K562 (cell line): ENCODE measurements at regions not wholly inside any gene's neighbourhood (a gene's known extent, or its start where the extent isn't known, plus 50 kb on each side); places are given as distances from the start of the nearest gene placed in this dataset.

ENCODE experiments used
- ATF1 ChIP-seq, 2 experiments: fragments of 450-650 bp in 1 of 2; IDR thresholded peaks; 2 replicates each; pipeline ENCODE4 v1.6.1; 2016; ENCODE audit warnings: missing compliant biosample characterization in 1 of 2, missing genetic modification characterization in 1 of 2
- KAT8 ChIP-seq: fragments of 450-650 bp; IDR thresholded peaks from 2 replicates; pipeline ENCODE4 v1.6.1; 2016; ENCODE audit warnings: low read depth, mild to moderate bottlenecking
- NFE2L1 ChIP-seq: fragments of 450-650 bp; IDR thresholded peaks from 2 replicates; pipeline ENCODE4 v1.6.1; 2016; ENCODE audit warnings: missing genetic modification characterization, low read depth, mild to moderate bottlenecking, missing compliant biosample characterization, moderate library complexity, borderline replicate concordance
- POLR2AphosphoS5 ChIP-seq: IDR thresholded peaks from 2 replicates; pipeline ENCODE4 v1.6.1; 2011; ENCODE audit warnings: mild to moderate bottlenecking, low read depth, low read length, moderate library complexity; ENCODE audit not compliant: control insufficient read depth, insufficient read depth
- PURB ChIP-seq: sonication (generic); formaldehyde crosslinking; IDR thresholded peaks from 2 replicates; pipeline ENCODE4 v1.9.0; 2021; ENCODE audit warnings: low read depth, mild to moderate bottlenecking, missing genetic modification reagents
- PYGO2 ChIP-seq: fragments of 450-650 bp; IDR thresholded peaks from 2 replicates; pipeline ENCODE4 v1.6.1; 2016; ENCODE audit warnings: mild to moderate bottlenecking, missing genetic modification characterization, moderate library complexity, missing compliant biosample characterization
- SP1 ChIP-seq: sonication (generic); formaldehyde crosslinking; IDR thresholded peaks from 2 replicates; pipeline ENCODE4 v1.8.1; 2022; ENCODE audit warnings: mild to moderate bottlenecking, missing genetic modification reagents
- YY1 ChIP-seq, 3 experiments: IDR thresholded peaks; 2 replicates each; pipeline ENCODE4 v1.6.1; 2011; ENCODE audit warnings: low read length in 2 of 3, mild to moderate bottlenecking in 2 of 3, moderate library complexity in 2 of 3, borderline replicate concordance in 1 of 3, control low read depth in 1 of 3, low read depth in 1 of 3; ENCODE audit not compliant: insufficient read depth in 3 of 3, insufficient replicate concordance in 2 of 3, control insufficient read depth in 1 of 3, insufficient read length in 1 of 3; ENCODE audit errors: extremely low read depth in 1 of 3
- ZNF274 ChIP-seq: IDR thresholded peaks from 2 replicates; pipeline ENCODE4 v1.6.1; 2011; ENCODE audit warnings: low read depth, mild to moderate bottlenecking, low read length, moderate library complexity, borderline replicate concordance
- ZNF586 ChIP-seq: fragments of 450-650 bp; formaldehyde crosslinking; conservative IDR thresholded peaks from 2 replicates; pipeline ENCODE4 v1.4.0; 2020; ENCODE audit warnings: mild to moderate bottlenecking, moderate library complexity

DNA sequence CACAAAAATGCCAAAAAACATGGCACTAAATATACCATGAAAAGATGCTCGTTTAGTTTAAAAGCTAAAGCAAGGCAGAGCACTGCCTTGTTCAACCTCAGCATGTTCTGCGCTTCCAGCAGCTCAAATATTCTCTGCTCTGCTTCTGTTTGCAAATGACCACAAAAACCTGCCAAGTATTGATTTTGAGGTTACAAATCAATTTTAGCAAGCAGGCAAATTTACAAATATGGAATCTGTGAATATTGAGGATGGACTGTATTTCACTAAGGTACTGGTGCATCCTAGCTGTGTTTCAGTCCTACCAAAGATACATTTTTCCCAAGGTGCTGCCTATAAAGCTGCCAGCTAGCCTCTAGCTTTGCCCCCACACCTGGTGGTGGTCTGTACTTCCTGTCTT is 449.9 kb downstream of the PREX1 start:
- no peak for TF ChIP-seq ZNF274
- no peak for TF ChIP-seq ZNF586
- TF ChIP-seq SP1 (CRISPR knock-in tag): no peak
- no peak for TF ChIP-seq NFE2L1
- no peak for TF ChIP-seq ATF1 (CRISPR knock-in tag; IDR thresholded peaks at IDR 0.05)
- no peak for TF ChIP-seq ATF1 (tag; IDR thresholded peaks at IDR 0.05)
- no peak for TF ChIP-seq PYGO2 (tag)
- no peak for TF ChIP-seq YY1 (IDR thresholded peaks at IDR 0.05; ENCODE audit: borderline replicate concordance in 1 of 3, control insufficient read depth in 1 of 3, extremely low read depth in 1 of 3, insufficient read depth in 3 of 3, insufficient read length in 1 of 3, insufficient replicate concordance in 2 of 3, low read depth in 1 of 3, low read length in 2 of 3)
- no peak for TF ChIP-seq KAT8
- no peak for TF ChIP-seq POLR2AphosphoS5
- TF ChIP-seq PURB (CRISPR knock-in tag): no peak
